Mucosa of rectum (tissue), 2 donors: ENCODE measurements at regions not wholly inside any gene's neighbourhood (a gene's known extent, or its start where the extent isn't known, plus 50 kb on each side); places are given as distances from the start of the nearest gene placed in this dataset.
A peak's percentile ranks its signal among the peaks of the same experiment; 100 is the strongest.

ENCODE experiments used
- H3K27ac ChIP-seq, 2 donors: one replicate each; pipeline ENCODE4 v1.7.0; 2013; ENCODE audit warnings: inconsistent platforms in 2 of 2, low read depth in 2 of 2, low read length in 2 of 2
- H3K27me3 ChIP-seq, 2 donors: one replicate each; pipeline ENCODE4 v1.7.0; 2013; ENCODE audit warnings: low read length in 2 of 2; ENCODE audit not compliant: control insufficient read depth in 2 of 2, insufficient read depth in 2 of 2
- H3K36me3 ChIP-seq, 2 donors: one replicate each; pipeline ENCODE4 v1.7.0; 2013; ENCODE audit warnings: low read length in 2 of 2; ENCODE audit not compliant: control insufficient read depth in 2 of 2, insufficient read depth in 2 of 2
- H3K4me1 ChIP-seq, 2 donors: one replicate each; pipeline ENCODE4 v1.7.0; 2013; ENCODE audit warnings: low read length in 2 of 2, mild to moderate bottlenecking in 1 of 2; ENCODE audit not compliant: control insufficient read depth in 2 of 2, insufficient read depth in 2 of 2
- H3K4me3 ChIP-seq, 2 donors: one replicate each; pipeline ENCODE4 v1.7.0; 2013; ENCODE audit warnings: low read length in 2 of 2
- H3K9ac ChIP-seq, 2 donors: one replicate each; pipeline ENCODE4 v1.7.0; 2013; ENCODE audit warnings: low read length in 2 of 2, low read depth in 1 of 2, mild to moderate bottlenecking in 1 of 2
- H3K9me3 ChIP-seq, 2 donors: one replicate each; pipeline ENCODE4 v1.7.0; 2013; ENCODE audit warnings: low read length in 2 of 2; ENCODE audit not compliant: control insufficient read depth in 2 of 2
- donor health status: healthy.
- donor health status: Normal muscosa, but diverticular disease.

GRCh38 chr4:100795581-100795980 lies 277.8 kb upstream of the EMCN start:
- no peaks in the 10 kb centered on the region for H3K36me3 ChIP-seq
- no peak overlapping the region for H3K27ac ChIP-seq
- H3K9me3 ChIP-seq = no peaks in the 10 kb centered on the region
- H3K27me3 ChIP-seq = no peaks in the 10 kb centered on the region
- H3K9ac ChIP-seq = no peak overlapping the region
- H3K4me3 ChIP-seq = no peak overlapping the region
- peaks cover 0 to 3% of the 10 kb centered on the region in 2 donors for H3K4me1 ChIP-seq

GRCh38 chr4:100790836-100791615 lies 273.2 kb upstream of the EMCN start:
- H3K9me3 ChIP-seq = no peaks in the 10 kb centered on the region
- H3K9ac ChIP-seq = no peak overlapping the region
- H3K27ac ChIP-seq = no peak overlapping the region
- H3K4me3 ChIP-seq = peak overlapping the region in 1 of 2 donors; percentile 20
- no peaks in the 10 kb centered on the region for H3K27me3 ChIP-seq
- H3K4me1 ChIP-seq = peaks cover 0 to 3% of the 10 kb centered on the region in 2 donors
- no peaks in the 10 kb centered on the region for H3K36me3 ChIP-seq

GRCh38 chr4:100789991-100790390 lies 272.2 kb upstream of the EMCN start:
- H3K27me3 ChIP-seq = no peaks in the 10 kb centered on the region
- H3K4me1 ChIP-seq = peaks cover 0 to 3% of the 10 kb centered on the region in 2 donors
- H3K9me3 ChIP-seq = no peaks in the 10 kb centered on the region
- no peak overlapping the region for H3K9ac ChIP-seq
- H3K27ac ChIP-seq = no peak overlapping the region
- no peaks in the 10 kb centered on the region for H3K36me3 ChIP-seq
- no peak overlapping the region for H3K4me3 ChIP-seq

- Histone ChIP-seq H3K4me3 (no peak overlapping the region), H3K36me3 (no peaks in the 10 kb centered on the region), H3K9ac (no peak overlapping the region), H3K27me3 (no peaks in the 10 kb centered on the region), H3K9me3 (no peaks in the 10 kb centered on the region), H3K4me1 (peaks cover 0 to 3% of the 10 kb centered on the region in 2 donors), H3K27ac (no peak overlapping the region)
Measured at GRCh38 chr4:100786481-100786880, 268.7 kb upstream of the EMCN start.

- no peak overlapping the region for H3K4me3 ChIP-seq
- H3K27me3 ChIP-seq = no peaks in the 10 kb centered on the region
- H3K36me3 ChIP-seq = no peaks in the 10 kb centered on the region
- H3K27ac ChIP-seq = no peak overlapping the region
- no peak overlapping the region for H3K9ac ChIP-seq
- no peaks in the 10 kb centered on the region for H3K4me1 ChIP-seq
- H3K9me3 ChIP-seq = no peaks in the 10 kb centered on the region
Measured at GRCh38 chr4:100782356-100782755, 264.5 kb upstream of the EMCN start.

GRCh38 chr4:100781435-100781834 lies 263.6 kb upstream of the EMCN start:
- H3K4me3 ChIP-seq = no peak overlapping the region
- no peaks in the 10 kb centered on the region for H3K36me3 ChIP-seq
- no peaks in the 10 kb centered on the region for H3K9me3 ChIP-seq
- no peak overlapping the region for H3K9ac ChIP-seq
- no peak overlapping the region for H3K27ac ChIP-seq
- H3K4me1 ChIP-seq = no peaks in the 10 kb centered on the region
- no peaks in the 10 kb centered on the region for H3K27me3 ChIP-seq

- no peaks in the 10 kb centered on the region for H3K36me3 ChIP-seq
- no peak overlapping the region for H3K4me3 ChIP-seq
- H3K9ac ChIP-seq = no peak overlapping the region
- H3K9me3 ChIP-seq = no peaks in the 10 kb centered on the region
- no peaks in the 10 kb centered on the region for H3K4me1 ChIP-seq
- no peaks in the 10 kb centered on the region for H3K27me3 ChIP-seq
- H3K27ac ChIP-seq = no peak overlapping the region
Measured at GRCh38 chr4:100780126-100780525, 262.3 kb upstream of the EMCN start.

GRCh38 chr4:100778431-100778830 lies 260.6 kb upstream of the EMCN start:
- Histone ChIP-seq H3K4me3 (no peak overlapping the region), H3K4me1 (no peaks in the 10 kb centered on the region), H3K9me3 (no peaks in the 10 kb centered on the region), H3K27ac (no peak overlapping the region), H3K36me3 (no peaks in the 10 kb centered on the region), H3K9ac (no peak overlapping the region), H3K27me3 (no peaks in the 10 kb centered on the region)

- Histone ChIP-seq H3K36me3 (no peaks in the 10 kb centered on the region), H3K9me3 (no peaks in the 10 kb centered on the region), H3K27ac (no peak overlapping the region)
Measured at GRCh38 chr4:100762738-100763137, 244.9 kb upstream of the EMCN start.

GRCh38 chr4:100754751-100755150 lies 236.9 kb upstream of the EMCN start:
- no peaks in the 10 kb centered on the region for H3K9me3 ChIP-seq
- H3K27ac ChIP-seq = no peak overlapping the region
- H3K9ac ChIP-seq = no peak overlapping the region
- no peaks in the 10 kb centered on the region for H3K27me3 ChIP-seq
- no peak overlapping the region for H3K4me3 ChIP-seq
- no peaks in the 10 kb centered on the region for H3K36me3 ChIP-seq
- H3K4me1 ChIP-seq = no peaks in the 10 kb centered on the region

More at GRCh38 chr4:100762738-100763137, 244.9 kb upstream of the EMCN start:
- Histone ChIP-seq H3K4me1 (no peaks in the 10 kb centered on the region), H3K4me3 (no peak overlapping the region), H3K27me3 (no peaks in the 10 kb centered on the region), H3K9ac (no peak overlapping the region)
